Spleen (tissue), 11 donors: ENCODE measurements at regions not wholly inside any gene's neighbourhood (a gene's known extent, or its start where the extent isn't known, plus 50 kb on each side); places are given as distances from the start of the nearest gene placed in this dataset.

Experiments
- DNase-seq: peaks from one replicate; pipeline ENCODE4 v3.0.0-alpha.2; 2020
- H3K27ac ChIP-seq, 8 donors: fragments of 200-600 bp; sonication (generic) in 7 of 8; 1 replicate in 4 of 8; 2 replicates in 4 of 8; pipeline versions ENCODE4 v1.5.0 to v1.8.0; 2016 to 2021; ENCODE audit warnings: inconsistent platforms in 4 of 8, mild to moderate bottlenecking in 4 of 8, moderate library complexity in 1 of 8
- H3K27me3 ChIP-seq, 7 donors: fragments of 200-600 bp; sonication (generic) in 6 of 7; replicated peaks in 1 of 7; 1 replicate in 4 of 7; 2 replicates in 3 of 7; pipeline versions ENCODE4 v1.5.0 to v1.8.0; 2016 to 2021; ENCODE audit warnings: inconsistent platforms in 3 of 7, mild to moderate bottlenecking in 1 of 7
- H3K36me3 ChIP-seq, 6 donors: fragments of 200-600 bp; sonication (generic) in 5 of 6; 1 replicate in 4 of 6; 2 replicates in 2 of 6; pipeline versions ENCODE4 v1.5.0 to v1.8.0; 2016 to 2021; ENCODE audit warnings: inconsistent platforms in 2 of 6
- H3K4me1 ChIP-seq, 6 donors: fragments of 200-600 bp; sonication (generic) in 5 of 6; 1 replicate in 3 of 6; 2 replicates in 3 of 6; pipeline versions ENCODE4 v1.5.0 to v1.8.0; 2016 to 2021; ENCODE audit warnings: inconsistent platforms in 3 of 6
- H3K4me3 ChIP-seq, 8 donors: fragments of 200-600 bp; sonication (generic) in 7 of 8; 1 replicate in 4 of 8; 2 replicates in 4 of 8; pipeline versions ENCODE4 v1.5.0 to v1.8.0; 2016 to 2021; ENCODE audit warnings: inconsistent platforms in 4 of 8, mild to moderate bottlenecking in 4 of 8, moderate library complexity in 2 of 8
- H3K9me3 ChIP-seq, 8 donors: fragments of 200-600 bp; sonication (generic) in 7 of 8; 1 replicate in 4 of 8; 2 replicates in 4 of 8; pipeline versions ENCODE4 v1.5.0 to v1.8.0; 2016 to 2021; ENCODE audit warnings: inconsistent platforms in 4 of 8
- CTCF ChIP-seq, 11 experiments: fragments of 200-600 bp in 7 of 11; fragments of 450-650 bp in 4 of 11; sonication (generic) in 4 of 11; IDR thresholded peaks in 8 of 11; conservative IDR thresholded peaks in 3 of 11; 1 replicate in 7 of 11; 2 replicates in 4 of 11; pipeline versions ENCODE4 v1.4.0 to v1.8.0; 2016 to 2021; ENCODE audit warnings: antibody characterized with exemption in 11 of 11, inconsistent platforms in 4 of 11, mild to moderate bottlenecking in 1 of 11
- POLR2A ChIP-seq, 3 donors: fragments of 450-650 bp; IDR thresholded peaks; one replicate each; pipeline ENCODE4 v1.5.1; 2017; ENCODE audit warnings: antibody characterized with exemption in 3 of 3, mild to moderate bottlenecking in 1 of 3
- POLR2AphosphoS5 ChIP-seq, 3 donors: sonication (generic); formaldehyde crosslinking; IDR thresholded peaks; one replicate each; pipeline ENCODE4 v1.5.1; 2017; ENCODE audit warnings: antibody characterized with exemption in 3 of 3
- WGBS, 5 donors: extraction: QIAGEN DNeasy Blood & Tissue Kit in 3 of 5; methylation state at CpG; one replicate each; pipeline versions ENCODE4 v1.1.5 to v1.1.7; 2013 to 2018; 5-methylcytosine and 5-hydroxymethylcytosine counted together
- intact Hi-C: fragments of 100-400 bp; cut with DNase I; formaldehyde crosslinking; loops from one replicate; pipeline ENCODE4 v1.15.0; 2023; ENCODE audit warnings: low total_unique reads
- donor health status: healthy with polysubstance abuse.
- donor health status: DM: no; HTN: no; CAD: no; lungs with moderate emphysema.
- donor health status: DM: no; HTN: no; CAD: no.
- donor health status: Bipolar disorder and iron deficiency.
- donor health status: healthy.
- donor health status: DM: no; HTN: no; CAD: no.
- donor health status: DM: yes; HTN: yes; CAD: no.

- Histone ChIP-seq H3K27me3 (peaks cover 0 to 6% (median 0%) of the 10 kb centered on the region in 7 donors), H3K36me3 (no peaks in the 10 kb centered on the region), H3K4me3 (no peak overlapping the region), H3K27ac (no peak overlapping the region), H3K4me1 (no peaks in the 10 kb centered on the region), H3K9me3 (peaks cover 0 to 30% (median 2%) of the 10 kb centered on the region in 8 donors)
- intact Hi-C loops = no loop called here
- 83 to 100% (median 96%) methylated on average over 4 of the region's 4 CpGs for WGBS, 5 donors
- no peak for TF ChIP-seq CTCF (IDR thresholded peaks at IDR 0.05 in 8 of 11, conservative IDR thresholded peaks at IDR 0.05 in 3 of 11)
- no peak for TF ChIP-seq POLR2A (IDR thresholded peaks at IDR 0.05)
- TF ChIP-seq POLR2AphosphoS5 (IDR thresholded peaks at IDR 0.05) = no peak
- DNase-seq = no peak
Measured at GRCh38 chr15:94857466-94857865, 626.1 kb downstream of the MCTP2 start.

- Histone ChIP-seq H3K27ac (no peak overlapping the region), H3K9me3 (peaks cover 0 to 30% (median 0%) of the 10 kb centered on the region in 8 donors), H3K36me3 (no peaks in the 10 kb centered on the region), H3K27me3 (peaks cover 0 to 6% (median 0%) of the 10 kb centered on the region in 7 donors), H3K4me3 (no peak overlapping the region), H3K4me1 (no peaks in the 10 kb centered on the region)
- 65 to 79% (median 77%) methylated on average over 4 to 5 of the region's 5 CpGs for WGBS, 5 donors
- intact Hi-C loops = no loop called here
- DNase-seq = no peak
- no peak for TF ChIP-seq CTCF (IDR thresholded peaks at IDR 0.05 in 8 of 11, conservative IDR thresholded peaks at IDR 0.05 in 3 of 11)
- no peak for TF ChIP-seq POLR2A (IDR thresholded peaks at IDR 0.05)
- TF ChIP-seq POLR2AphosphoS5 (IDR thresholded peaks at IDR 0.05) = no peak
Measured at GRCh38 chr15:94858011-94858410, 626.6 kb downstream of the MCTP2 start.

GRCh38 chr15:94858449-94858848, 627.1 kb downstream of the MCTP2 start:
- WGBS, 5 donors = 63 to 84% (median 79%) methylated on average over 2 of the region's 2 CpGs
- H3K9me3 ChIP-seq = peaks cover 0 to 30% (median 0%) of the 10 kb centered on the region in 8 donors
- no peak overlapping the region for H3K27ac ChIP-seq
- TF ChIP-seq CTCF (IDR thresholded peaks at IDR 0.05 in 8 of 11, conservative IDR thresholded peaks at IDR 0.05 in 3 of 11) (no peak), POLR2A (IDR thresholded peaks at IDR 0.05) (no peak), POLR2AphosphoS5 (IDR thresholded peaks at IDR 0.05) (no peak)
- no peaks in the 10 kb centered on the region for H3K4me1 ChIP-seq
- no peak for DNase-seq
- H3K4me3 ChIP-seq = no peak overlapping the region
- intact Hi-C loops = no loop called here
- peaks cover 0 to 6% (median 0%) of the 10 kb centered on the region in 7 donors for H3K27me3 ChIP-seq
- no peaks in the 10 kb centered on the region for H3K36me3 ChIP-seq

GRCh38 chr15:94858920-94859319, 627.6 kb downstream of the MCTP2 start:
- intact Hi-C loops = no loop called here
- TF ChIP-seq POLR2AphosphoS5 (IDR thresholded peaks at IDR 0.05) (no peak), CTCF (IDR thresholded peaks at IDR 0.05 in 8 of 11, conservative IDR thresholded peaks at IDR 0.05 in 3 of 11) (no peak), POLR2A (IDR thresholded peaks at IDR 0.05) (no peak)
- peaks cover 0 to 29% (median 0%) of the 10 kb centered on the region in 8 donors for H3K9me3 ChIP-seq
- H3K4me1 ChIP-seq = no peaks in the 10 kb centered on the region
- no peak for DNase-seq
- H3K4me3 ChIP-seq = no peak overlapping the region
- no peak overlapping the region for H3K27ac ChIP-seq
- H3K27me3 ChIP-seq = peaks cover 0 to 4% (median 0%) of the 10 kb centered on the region in 7 donors
- H3K36me3 ChIP-seq = no peaks in the 10 kb centered on the region
